ENCODE measurements at regions not wholly inside any gene's neighbourhood (a gene's known extent, or its start where the extent isn't known, plus 50 kb on each side); places are given as distances from the start of the nearest gene placed in this dataset.

- no peak for TF ChIP-seq CTCF (IDR thresholded peaks at IDR 0.05; ENCODE audit: insufficient read depth, low read length, severe bottlenecking)
- no peak for FAIRE-seq
- Histone ChIP-seq H3K36me3 (ENCODE audit: control insufficient read depth, insufficient read depth, low read length) (no peaks in the 10 kb centered on the region), H3K4me3 (ENCODE audit: low read depth, low read length) (no peak overlapping the region), H3K27me3 (ENCODE audit: control insufficient read depth, insufficient read depth, low read length) (no peaks in the 10 kb centered on the region)
- no peak for DNase-seq (ENCODE audit: low read depth)
Observed at GRCh38 chr3:135326851-135327250, 531.8 kb downstream of the EPHB1 start.

- Histone ChIP-seq H3K27me3 (ENCODE audit: control insufficient read depth, insufficient read depth, low read length) (no peaks in the 10 kb centered on the region), H3K36me3 (ENCODE audit: control insufficient read depth, insufficient read depth, low read length) (no peaks in the 10 kb centered on the region), H3K4me3 (ENCODE audit: low read depth, low read length) (no peak overlapping the region)
- FAIRE-seq (no peak), DNase-seq (ENCODE audit: low read depth) (no peak)
- no peak for TF ChIP-seq CTCF (IDR thresholded peaks at IDR 0.05; ENCODE audit: insufficient read depth, low read length, severe bottlenecking)
Observed at GRCh38 chr3:135328036-135328435, 533.0 kb downstream of the EPHB1 start.

DNA sequence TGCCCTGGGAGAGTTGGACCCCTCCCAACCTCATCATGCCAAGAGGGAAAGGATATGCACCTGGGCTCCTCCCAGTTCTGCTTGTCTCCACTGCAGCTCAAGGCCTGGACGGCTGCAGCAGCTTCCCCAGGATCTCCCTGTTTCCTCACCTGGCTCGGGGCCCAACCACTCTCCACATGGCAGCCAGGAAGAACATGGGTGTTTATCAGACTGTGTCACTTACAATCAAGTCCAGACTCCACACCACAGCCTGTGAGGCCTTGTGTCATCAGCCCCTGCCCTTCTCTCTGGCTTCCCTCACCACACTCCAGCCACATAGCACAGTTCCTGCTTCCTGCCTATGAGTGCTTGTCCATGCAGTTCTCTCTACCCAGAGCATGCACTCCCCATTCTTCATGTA lies 534.4 kb downstream of the EPHB1 start:
- DNase-seq (ENCODE audit: low read depth) (peak; percentile 50), FAIRE-seq (no peak)
- H3K27me3 ChIP-seq (ENCODE audit: control insufficient read depth, insufficient read depth, low read length): no peaks in the 10 kb centered on the region
- H3K4me3 ChIP-seq (ENCODE audit: low read depth, low read length): no peak overlapping the region
- no peak for TF ChIP-seq CTCF (IDR thresholded peaks at IDR 0.05; ENCODE audit: insufficient read depth, low read length, severe bottlenecking)
- no peaks in the 10 kb centered on the region for H3K36me3 ChIP-seq (ENCODE audit: control insufficient read depth, insufficient read depth, low read length)

- DNase-seq (ENCODE audit: low read depth): no peak
- FAIRE-seq: peak; percentile 43
- no peak for TF ChIP-seq CTCF (IDR thresholded peaks at IDR 0.05; ENCODE audit: insufficient read depth, low read length, severe bottlenecking)
- no peaks in the 10 kb centered on the region for H3K27me3 ChIP-seq (ENCODE audit: control insufficient read depth, insufficient read depth, low read length)
- H3K36me3 ChIP-seq (ENCODE audit: control insufficient read depth, insufficient read depth, low read length): no peaks in the 10 kb centered on the region
- H3K4me3 ChIP-seq (ENCODE audit: low read depth, low read length): no peak overlapping the region
Observed at GRCh38 chr3:135337192-135337591, 542.1 kb downstream of the EPHB1 start.

GRCh38 chr3:135348690-135349089 lies 553.6 kb downstream of the EPHB1 start:
- H3K4me3 ChIP-seq (ENCODE audit: low read depth, low read length): no peak overlapping the region
- no peaks in the 10 kb centered on the region for H3K27me3 ChIP-seq (ENCODE audit: control insufficient read depth, insufficient read depth, low read length)
- FAIRE-seq (no peak), DNase-seq (ENCODE audit: low read depth) (no peak)
- no peaks in the 10 kb centered on the region for H3K36me3 ChIP-seq (ENCODE audit: control insufficient read depth, insufficient read depth, low read length)
- TF ChIP-seq CTCF (IDR thresholded peaks at IDR 0.05; ENCODE audit: insufficient read depth, low read length, severe bottlenecking): no peak

- H3K4me3 ChIP-seq (ENCODE audit: low read depth, low read length): no peak overlapping the region
- no peak for TF ChIP-seq CTCF (IDR thresholded peaks at IDR 0.05; ENCODE audit: insufficient read depth, low read length, severe bottlenecking)
- no peaks in the 10 kb centered on the region for H3K36me3 ChIP-seq (ENCODE audit: control insufficient read depth, insufficient read depth, low read length)
- FAIRE-seq (no peak), DNase-seq (ENCODE audit: low read depth) (no peak)
- H3K27me3 ChIP-seq (ENCODE audit: control insufficient read depth, insufficient read depth, low read length): no peaks in the 10 kb centered on the region
Observed at GRCh38 chr3:135349254-135349948, 554.3 kb downstream of the EPHB1 start.
